ENCODE measurements at regions not wholly inside any gene's neighbourhood (a gene's known extent, or its start where the extent isn't known, plus 50 kb on each side); places are given as distances from the start of the nearest gene placed in this dataset.

DNA sequence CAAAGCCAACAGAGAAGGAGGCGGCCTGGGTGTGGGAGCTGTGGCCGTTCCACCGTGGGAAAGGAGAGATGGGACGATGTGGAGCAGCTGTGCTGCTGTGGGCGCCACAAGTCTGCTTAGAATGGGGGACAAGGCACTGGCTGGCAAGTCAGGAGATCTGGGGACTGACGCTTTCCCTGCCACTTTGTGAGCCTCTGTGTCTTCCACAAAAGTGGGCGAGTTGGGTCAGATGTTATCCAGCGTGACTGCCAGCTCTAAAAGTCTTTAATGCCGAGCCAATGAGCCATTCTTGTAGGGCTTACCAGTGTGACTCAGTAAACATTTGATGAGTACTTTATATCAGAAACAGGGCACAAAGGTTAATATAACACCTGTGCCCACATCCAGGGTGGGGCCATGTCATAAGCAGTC is 113.6 kb upstream of the MGAT5 start:
- no peak overlapping the region for H3K4me3 ChIP-seq (replicated peaks; ENCODE audit: low read depth, low read length)
- no peak for DNase-seq (ENCODE audit: low read depth)
- TF ChIP-seq CTCF (IDR thresholded peaks at IDR 0.05; ENCODE audit: low read length, missing control alignments), result no peak

- TF ChIP-seq CTCF (IDR thresholded peaks at IDR 0.05; ENCODE audit: low read length, missing control alignments), result no peak
- DNase-seq (ENCODE audit: low read depth), result no peak
Measured at GRCh38 chr2:134141598-134142340, 112.1 kb upstream of the MGAT5 start.

DNA sequence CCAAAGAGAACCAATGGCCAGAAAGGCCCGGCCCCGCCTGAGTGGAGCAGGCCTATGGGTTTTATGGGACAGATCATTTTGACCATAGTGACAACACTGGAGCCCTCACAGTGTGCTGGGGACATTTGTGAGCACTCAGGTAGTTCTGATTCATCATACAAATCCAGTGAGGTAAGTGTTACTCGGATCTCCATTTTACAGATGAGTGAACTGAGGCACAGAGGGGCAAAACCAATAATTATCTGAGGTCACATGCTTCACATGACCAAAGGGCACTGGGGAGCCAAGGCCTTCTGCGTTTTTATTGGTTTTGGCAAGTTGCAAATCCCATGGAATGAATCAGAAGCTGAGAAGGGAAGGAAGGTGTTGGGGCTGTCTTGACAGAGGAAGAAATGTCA is 111.5 kb upstream of the MGAT5 start:
- DNase-seq (ENCODE audit: low read depth), result no peak
- no peak for TF ChIP-seq CTCF (IDR thresholded peaks at IDR 0.05; ENCODE audit: low read length, missing control alignments)
- no peak overlapping the region for H3K4me3 ChIP-seq (replicated peaks; ENCODE audit: low read depth, low read length)

More at GRCh38 chr2:134141598-134142340, 112.1 kb upstream of the MGAT5 start:
- no peak overlapping the region for H3K4me3 ChIP-seq (replicated peaks; ENCODE audit: low read depth, low read length)

DNA sequence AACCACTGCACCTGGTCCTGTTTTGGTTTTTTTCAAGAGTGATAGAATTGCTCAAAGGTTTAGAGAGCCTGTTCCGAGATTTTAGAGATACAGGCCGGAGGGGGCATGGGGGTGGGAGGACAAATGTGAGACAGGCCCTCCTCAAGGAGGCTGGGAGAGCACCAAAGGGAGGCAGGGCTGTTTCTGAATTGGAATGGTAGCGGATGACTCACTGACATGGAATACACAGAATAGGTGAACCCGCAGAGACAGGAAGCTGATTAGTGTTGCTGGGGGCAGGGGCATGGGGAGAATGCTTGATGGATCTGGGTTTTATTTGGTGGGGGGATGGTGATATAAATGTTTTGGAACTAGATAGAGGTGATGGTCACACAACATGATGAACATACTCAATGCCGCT is 111.0 kb upstream of the MGAT5 start:
- peak; percentile 37 for DNase-seq (ENCODE audit: low read depth)
- TF ChIP-seq CTCF (IDR thresholded peaks at IDR 0.05; ENCODE audit: low read length, missing control alignments), result no peak

DNA sequence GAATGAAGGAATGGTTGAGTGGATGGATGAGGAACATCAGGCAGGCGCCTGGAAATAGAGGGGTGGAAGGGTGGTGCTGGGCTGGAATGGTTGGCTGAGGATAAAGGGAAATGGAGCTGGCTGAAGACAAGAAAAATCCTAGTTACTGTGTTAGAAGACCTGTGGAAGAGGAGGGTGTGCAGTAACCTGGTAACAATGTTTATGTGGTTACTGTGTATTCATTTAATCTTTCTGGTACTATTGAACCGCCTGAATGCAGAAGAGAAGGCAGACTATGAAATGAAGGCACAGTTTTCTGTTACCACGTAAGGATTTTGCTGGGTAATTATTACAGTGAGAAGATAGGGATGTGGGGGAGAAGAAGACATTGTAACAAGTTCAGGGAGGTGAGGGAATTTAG is 110.3 kb upstream of the MGAT5 start:
- no peak for DNase-seq (ENCODE audit: low read depth)
- no peak for TF ChIP-seq CTCF (IDR thresholded peaks at IDR 0.05; ENCODE audit: low read length, missing control alignments)

More for the DNA sequence above, 111.0 kb upstream of the MGAT5 start:
- H3K4me3 ChIP-seq (replicated peaks; ENCODE audit: low read depth, low read length), result no peak overlapping the region

GRCh38 chr2:134144081-134144596 is 109.7 kb upstream of the MGAT5 start:
- no peak for DNase-seq (ENCODE audit: low read depth)
- H3K4me3 ChIP-seq (replicated peaks; ENCODE audit: low read depth, low read length), result no peak overlapping the region
- TF ChIP-seq CTCF (IDR thresholded peaks at IDR 0.05; ENCODE audit: low read length, missing control alignments), result no peak

More for the DNA sequence above, 110.3 kb upstream of the MGAT5 start:
- no peak overlapping the region for H3K4me3 ChIP-seq (replicated peaks; ENCODE audit: low read depth, low read length)

GRCh38 chr2:134144651-134145050 is 109.2 kb upstream of the MGAT5 start:
- DNase-seq (ENCODE audit: low read depth), result no peak
- no peak for TF ChIP-seq CTCF (IDR thresholded peaks at IDR 0.05; ENCODE audit: low read length, missing control alignments)
- H3K4me3 ChIP-seq (replicated peaks; ENCODE audit: low read depth, low read length), result no peak overlapping the region
